Panc1 (cell line): ENCODE measurements at regions not wholly inside any gene's neighbourhood (a gene's known extent, or its start where the extent isn't known, plus 50 kb on each side); places are given as distances from the start of the nearest gene placed in this dataset.

Experiments
- ATAC-seq: fragments of 200-7000 bp; cut with Tn5 transposase; 2 replicates; pipeline ENCODE4 v1.9.1; 2020; ENCODE audit warnings: mild to moderate bottlenecking, moderate library complexity
- BruUV-seq: library from RNA; stranded (reverse); fragments of 400-500 nt; replicated peaks from 2 replicates; lab custom pipeline; 2021; lab: Mats Ljungman, UMichigan
- CTCF ChIA-PET: fragments of 300-600 bp; sonication (Branson Sonifier 250); formaldehyde crosslinking; loops from one replicate; lab custom pipeline; 2022; ENCODE audit warnings: antibody characterized with exemption; lab: Charles Lee
- POLR2A ChIA-PET: fragments of 300-600 bp; sonication (Branson Sonifier 250); formaldehyde crosslinking; loops from one replicate; lab custom pipeline; 2022; ENCODE audit warnings: antibody characterized with exemption; lab: Charles Lee
- DNase-seq: peaks from one replicate; pipeline ENCODE4 v3.0.0-alpha.2; 2010; ENCODE audit warnings: low read depth, low spot score
- H3K27ac ChIP-seq: 2 replicates; pipeline ENCODE4 v1.5.1; 2011; ENCODE audit warnings: mild to moderate bottlenecking, low read length, inconsistent platforms
- H3K27me3 ChIP-seq: fragments of 200-500 bp; sonication (Bioruptor generic); 2 replicates; pipeline ENCODE4 v1.6.0; 2014; ENCODE audit warnings: low read length, inconsistent platforms; ENCODE audit not compliant: control insufficient read depth, insufficient read depth
- H3K36me3 ChIP-seq: fragments of 200-500 bp; sonication (Bioruptor generic); 2 replicates; pipeline ENCODE4 v1.5.1; 2014; ENCODE audit warnings: inconsistent platforms, mild to moderate bottlenecking, low read length, moderate library complexity; ENCODE audit not compliant: control insufficient read depth, insufficient read depth
- H3K4me1 ChIP-seq: 2 replicates; pipeline ENCODE4 v1.5.1; 2011; ENCODE audit warnings: inconsistent platforms, mild to moderate bottlenecking, low read length, moderate library complexity; ENCODE audit not compliant: control insufficient read depth, insufficient read depth
- H3K4me3 ChIP-seq, 2 experiments: 2 replicates each; pipeline ENCODE4 v1.5.1; 2011 to 2012; ENCODE audit warnings: low read depth in 2 of 2, low read length in 2 of 2, mild to moderate bottlenecking in 2 of 2, inconsistent platforms in 1 of 2, moderate library complexity in 1 of 2
- H3K9me3 ChIP-seq: fragments of 200-500 bp; sonication (Bioruptor generic); 2 replicates; pipeline ENCODE4 v1.5.1; 2014; ENCODE audit warnings: low read depth, mild to moderate bottlenecking, inconsistent platforms, low read length, moderate library complexity; ENCODE audit not compliant: control insufficient read depth, insufficient read depth
- CTCF ChIP-seq: fragments of 450-650 bp; IDR thresholded peaks from 2 replicates; pipeline ENCODE4 v1.5.1; 2017; ENCODE audit warnings: mild to moderate bottlenecking
- POLR2AphosphoS5 ChIP-seq: IDR thresholded peaks from 2 replicates; pipeline ENCODE4 v1.6.1; 2012; ENCODE audit warnings: mild to moderate bottlenecking, low read depth, low read length, moderate library complexity
- SIN3A ChIP-seq: IDR thresholded peaks from 2 replicates; pipeline ENCODE4 v1.6.1; 2012; ENCODE audit warnings: low read depth, mild to moderate bottlenecking, low read length, moderate library complexity, borderline replicate concordance; ENCODE audit not compliant: insufficient read depth
- TCF7L2 ChIP-seq: IDR thresholded peaks from 2 replicates; pipeline ENCODE4 v1.6.1; 2011; ENCODE audit warnings: mild to moderate bottlenecking, low read depth, low read length, inconsistent platforms
- in situ Hi-C: cut with HindIII; loops from 2 replicates; pipeline ENCODE4 v1.10.0; 2016; ENCODE audit warnings: low sequenced_read_pairs, low pct_unique_long_range_greater_than_20kb
- intact Hi-C: fragments of 100-400 bp; cut with micrococcal nuclease; formaldehyde crosslinking; loops from one replicate; pipeline ENCODE4 v1.10.0; 2022; ENCODE audit not compliant: unreplicated experiment
- TF ChIP-seq, protein P1 (sequence below), 2 experiments: IDR thresholded peaks; 2 replicates each; pipeline ENCODE4 v1.6.1; 2011 to 2012; ENCODE audit warnings: low read depth in 2 of 2, control low read depth in 1 of 2, low read length in 1 of 2, mild to moderate bottlenecking in 1 of 2, moderate library complexity in 1 of 2; ENCODE audit not compliant: insufficient read depth in 1 of 2

- H3K4me3 ChIP-seq: no peak overlapping the region
- no TSS peak for BruUV-seq
- H3K36me3 ChIP-seq: no peaks in the 10 kb centered on the region
- no peaks in the 10 kb centered on the region for H3K4me1 ChIP-seq
- ATAC-seq (no peak), DNase-seq (no peak)
- POLR2A ChIA-PET: no interaction called here
- in situ Hi-C loops (no loop called here), intact Hi-C loops (no loop called here)
- H3K9me3 ChIP-seq: no peaks in the 10 kb centered on the region
- peaks cover 6% of the 10 kb centered on the region for H3K27me3 ChIP-seq
- CTCF ChIA-PET: no interaction called here
- no peak overlapping the region for H3K27ac ChIP-seq
- TF ChIP-seq SIN3A: no peak
- TF ChIP-seq CTCF: no peak
Observed at GRCh38 chr5:62149879-62150278, 156.1 kb upstream of the KIF2A start.

- POLR2A ChIA-PET: no interaction called here
- H3K4me1 ChIP-seq: no peaks in the 10 kb centered on the region
- CTCF ChIA-PET: no interaction called here
- intact Hi-C loops (no loop called here), in situ Hi-C loops (no loop called here)
- H3K27me3 ChIP-seq: no peaks in the 10 kb centered on the region; the same call in 1 of the 2 replicates
- no peak overlapping the region for H3K27ac ChIP-seq
- H3K9me3 ChIP-seq: peaks cover 4% of the 10 kb centered on the region; the same call in 1 of the 2 replicates
- no TSS peak for BruUV-seq
- H3K4me3 ChIP-seq: no peak overlapping the region
- no peak for DNase-seq
- TF ChIP-seq TCF7L2: no peak
- TF ChIP-seq POLR2AphosphoS5: no peak
- TF ChIP-seq, protein P1, sequence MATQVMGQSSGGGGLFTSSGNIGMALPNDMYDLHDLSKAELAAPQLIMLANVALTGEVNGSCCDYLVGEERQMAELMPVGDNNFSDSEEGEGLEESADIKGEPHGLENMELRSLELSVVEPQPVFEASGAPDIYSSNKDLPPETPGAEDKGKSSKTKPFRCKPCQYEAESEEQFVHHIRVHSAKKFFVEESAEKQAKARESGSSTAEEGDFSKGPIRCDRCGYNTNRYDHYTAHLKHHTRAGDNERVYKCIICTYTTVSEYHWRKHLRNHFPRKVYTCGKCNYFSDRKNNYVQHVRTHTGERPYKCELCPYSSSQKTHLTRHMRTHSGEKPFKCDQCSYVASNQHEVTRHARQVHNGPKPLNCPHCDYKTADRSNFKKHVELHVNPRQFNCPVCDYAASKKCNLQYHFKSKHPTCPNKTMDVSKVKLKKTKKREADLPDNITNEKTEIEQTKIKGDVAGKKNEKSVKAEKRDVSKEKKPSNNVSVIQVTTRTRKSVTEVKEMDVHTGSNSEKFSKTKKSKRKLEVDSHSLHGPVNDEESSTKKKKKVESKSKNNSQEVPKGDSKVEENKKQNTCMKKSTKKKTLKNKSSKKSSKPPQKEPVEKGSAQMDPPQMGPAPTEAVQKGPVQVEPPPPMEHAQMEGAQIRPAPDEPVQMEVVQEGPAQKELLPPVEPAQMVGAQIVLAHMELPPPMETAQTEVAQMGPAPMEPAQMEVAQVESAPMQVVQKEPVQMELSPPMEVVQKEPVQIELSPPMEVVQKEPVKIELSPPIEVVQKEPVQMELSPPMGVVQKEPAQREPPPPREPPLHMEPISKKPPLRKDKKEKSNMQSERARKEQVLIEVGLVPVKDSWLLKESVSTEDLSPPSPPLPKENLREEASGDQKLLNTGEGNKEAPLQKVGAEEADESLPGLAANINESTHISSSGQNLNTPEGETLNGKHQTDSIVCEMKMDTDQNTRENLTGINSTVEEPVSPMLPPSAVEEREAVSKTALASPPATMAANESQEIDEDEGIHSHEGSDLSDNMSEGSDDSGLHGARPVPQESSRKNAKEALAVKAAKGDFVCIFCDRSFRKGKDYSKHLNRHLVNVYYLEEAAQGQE (IDR thresholded peaks at IDR 0.05; ENCODE audit: insufficient read depth in 1 of 2, low read depth in 2 of 2, low read length in 1 of 2): no peak
- TF ChIP-seq SIN3A: no peak
- no peak for TF ChIP-seq CTCF
- H3K36me3 ChIP-seq: no peaks in the 10 kb centered on the region
- no peak for ATAC-seq
Observed at GRCh38 chr5:62152394-62153087, 153.5 kb upstream of the KIF2A start.
